ENCODE measurements at regions not wholly inside any gene's neighbourhood (a gene's known extent, or its start where the extent isn't known, plus 50 kb on each side); places are given as distances from the start of the nearest gene placed in this dataset.

DNA sequence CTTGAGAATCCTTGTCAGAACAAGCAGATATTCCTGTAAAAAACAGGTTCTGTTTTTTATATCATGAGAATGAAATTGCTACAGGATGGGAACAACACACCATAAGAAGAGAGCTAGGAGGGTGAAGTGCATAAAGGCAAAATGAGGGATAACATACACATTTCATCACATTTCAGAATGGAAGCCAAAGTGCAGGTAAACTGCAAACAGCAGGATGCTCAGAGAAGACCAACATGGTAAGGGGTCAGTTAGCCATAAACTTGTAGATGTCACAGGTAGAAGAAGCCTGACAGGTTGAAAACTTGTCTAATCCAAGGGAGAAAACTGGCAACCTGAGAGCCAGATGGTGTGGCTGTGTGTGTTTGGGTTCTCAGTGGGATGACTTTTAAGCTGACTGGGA is 88.9 kb upstream of the FAT1 start:
- TF ChIP-seq ZIC2 (tag by site-specific recombination; IDR thresholded peaks at IDR 0.05) (no peak), ZFHX2 (tag by site-specific recombination; conservative IDR thresholded peaks at IDR 0.05) (no peak), ZNF48 (tag by site-specific recombination; IDR thresholded peaks at IDR 0.05) (no peak), ZNF404 (tag by site-specific recombination; IDR thresholded peaks at IDR 0.05) (no peak), ZNF37A (tag by site-specific recombination; IDR thresholded peaks at IDR 0.05) (no peak)
- TF ChIP-seq, protein P1, sequence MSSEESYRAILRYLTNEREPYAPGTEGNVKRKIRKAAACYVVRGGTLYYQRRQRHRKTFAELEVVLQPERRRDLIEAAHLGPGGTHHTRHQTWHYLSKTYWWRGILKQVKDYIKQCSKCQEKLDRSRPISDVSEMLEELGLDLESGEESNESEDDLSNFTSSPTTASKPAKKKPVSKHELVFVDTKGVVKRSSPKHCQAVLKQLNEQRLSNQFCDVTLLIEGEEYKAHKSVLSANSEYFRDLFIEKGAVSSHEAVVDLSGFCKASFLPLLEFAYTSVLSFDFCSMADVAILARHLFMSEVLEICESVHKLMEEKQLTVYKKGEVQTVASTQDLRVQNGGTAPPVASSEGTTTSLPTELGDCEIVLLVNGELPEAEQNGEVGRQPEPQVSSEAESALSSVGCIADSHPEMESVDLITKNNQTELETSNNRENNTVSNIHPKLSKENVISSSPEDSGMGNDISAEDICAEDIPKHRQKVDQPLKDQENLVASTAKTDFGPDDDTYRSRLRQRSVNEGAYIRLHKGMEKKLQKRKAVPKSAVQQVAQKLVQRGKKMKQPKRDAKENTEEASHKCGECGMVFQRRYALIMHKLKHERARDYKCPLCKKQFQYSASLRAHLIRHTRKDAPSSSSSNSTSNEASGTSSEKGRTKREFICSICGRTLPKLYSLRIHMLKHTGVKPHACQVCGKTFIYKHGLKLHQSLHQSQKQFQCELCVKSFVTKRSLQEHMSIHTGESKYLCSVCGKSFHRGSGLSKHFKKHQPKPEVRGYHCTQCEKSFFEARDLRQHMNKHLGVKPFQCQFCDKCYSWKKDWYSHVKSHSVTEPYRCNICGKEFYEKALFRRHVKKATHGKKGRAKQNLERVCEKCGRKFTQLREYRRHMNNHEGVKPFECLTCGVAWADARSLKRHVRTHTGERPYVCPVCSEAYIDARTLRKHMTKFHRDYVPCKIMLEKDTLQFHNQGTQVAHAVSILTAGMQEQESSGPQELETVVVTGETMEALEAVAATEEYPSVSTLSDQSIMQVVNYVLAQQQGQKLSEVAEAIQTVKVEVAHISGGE (tag by site-specific recombination; conservative IDR thresholded peaks at IDR 0.05; ENCODE audit: low read depth), result no peak
- TF ChIP-seq, protein P2, sequence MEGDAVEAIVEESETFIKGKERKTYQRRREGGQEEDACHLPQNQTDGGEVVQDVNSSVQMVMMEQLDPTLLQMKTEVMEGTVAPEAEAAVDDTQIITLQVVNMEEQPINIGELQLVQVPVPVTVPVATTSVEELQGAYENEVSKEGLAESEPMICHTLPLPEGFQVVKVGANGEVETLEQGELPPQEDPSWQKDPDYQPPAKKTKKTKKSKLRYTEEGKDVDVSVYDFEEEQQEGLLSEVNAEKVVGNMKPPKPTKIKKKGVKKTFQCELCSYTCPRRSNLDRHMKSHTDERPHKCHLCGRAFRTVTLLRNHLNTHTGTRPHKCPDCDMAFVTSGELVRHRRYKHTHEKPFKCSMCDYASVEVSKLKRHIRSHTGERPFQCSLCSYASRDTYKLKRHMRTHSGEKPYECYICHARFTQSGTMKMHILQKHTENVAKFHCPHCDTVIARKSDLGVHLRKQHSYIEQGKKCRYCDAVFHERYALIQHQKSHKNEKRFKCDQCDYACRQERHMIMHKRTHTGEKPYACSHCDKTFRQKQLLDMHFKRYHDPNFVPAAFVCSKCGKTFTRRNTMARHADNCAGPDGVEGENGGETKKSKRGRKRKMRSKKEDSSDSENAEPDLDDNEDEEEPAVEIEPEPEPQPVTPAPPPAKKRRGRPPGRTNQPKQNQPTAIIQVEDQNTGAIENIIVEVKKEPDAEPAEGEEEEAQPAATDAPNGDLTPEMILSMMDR (tag by site-specific recombination; IDR thresholded peaks at IDR 0.05), result no peak
- TF ChIP-seq, protein P3, sequence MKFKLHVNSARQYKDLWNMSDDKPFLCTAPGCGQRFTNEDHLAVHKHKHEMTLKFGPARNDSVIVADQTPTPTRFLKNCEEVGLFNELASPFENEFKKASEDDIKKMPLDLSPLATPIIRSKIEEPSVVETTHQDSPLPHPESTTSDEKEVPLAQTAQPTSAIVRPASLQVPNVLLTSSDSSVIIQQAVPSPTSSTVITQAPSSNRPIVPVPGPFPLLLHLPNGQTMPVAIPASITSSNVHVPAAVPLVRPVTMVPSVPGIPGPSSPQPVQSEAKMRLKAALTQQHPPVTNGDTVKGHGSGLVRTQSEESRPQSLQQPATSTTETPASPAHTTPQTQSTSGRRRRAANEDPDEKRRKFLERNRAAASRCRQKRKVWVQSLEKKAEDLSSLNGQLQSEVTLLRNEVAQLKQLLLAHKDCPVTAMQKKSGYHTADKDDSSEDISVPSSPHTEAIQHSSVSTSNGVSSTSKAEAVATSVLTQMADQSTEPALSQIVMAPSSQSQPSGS (tag by site-specific recombination; IDR thresholded peaks at IDR 0.05; ENCODE audit: low read depth), result no peak

Measured in HEK293 (cell line).